CD4-positive, alpha-beta T cell (primary cell): ENCODE measurements at regions not wholly inside any gene's neighbourhood (a gene's known extent, or its start where the extent isn't known, plus 50 kb on each side); places are given as distances from the start of the nearest gene placed in this dataset.

Experiments
- ATAC-seq: fragments of 200-7000 bp; cut with Tn5 transposase; one replicate; pipeline ENCODE4 v1.10.0; 2022; ENCODE audit warnings: mild to moderate bottlenecking; ENCODE audit not compliant: poor library complexity
- CTCF ChIA-PET: fragments of 350-600 bp; sonication (Branson Sonifier 250); formaldehyde crosslinking; loops from one replicate; lab custom pipeline; 2021; ENCODE audit warnings: antibody characterized with exemption, inconsistent platforms; lab: Charles Lee
- POLR2A ChIA-PET: fragments of 350-600 bp; sonication (Branson Sonifier 250); formaldehyde crosslinking; loops from one replicate; lab custom pipeline; 2021; ENCODE audit warnings: antibody characterized with exemption, inconsistent platforms; lab: Charles Lee
- DNase-seq, 14 experiments: peaks; one replicate each; pipeline ENCODE4 v3.0.0-alpha.2; 2013 to 2020; ENCODE audit warnings: mixed read lengths in 2 of 14
- H3K27ac ChIP-seq, 2 donors: one replicate each; pipeline versions ENCODE4 v1.5.1 to v1.7.0; 2013; ENCODE audit warnings: low read length in 2 of 2, low read depth in 1 of 2, mild to moderate bottlenecking in 1 of 2
- H3K27me3 ChIP-seq, 2 experiments: 1 replicate in 1 of 2; 2 replicates in 1 of 2; pipeline versions ENCODE4 v1.6.1 to v1.7.0; 2013; ENCODE audit warnings: low read length in 2 of 2, control low read depth in 1 of 2, mild to moderate bottlenecking in 1 of 2, moderate library complexity in 1 of 2; ENCODE audit not compliant: insufficient read depth in 2 of 2, control insufficient read depth in 1 of 2
- H3K36me3 ChIP-seq: one replicate; pipeline ENCODE4 v1.6.1; 2013; ENCODE audit warnings: low read length, control low read depth; ENCODE audit not compliant: insufficient read depth
- H3K4me1 ChIP-seq: one replicate; pipeline ENCODE4 v1.6.1; 2013; ENCODE audit warnings: low read length, control low read depth; ENCODE audit not compliant: insufficient read depth
- H3K4me3 ChIP-seq: one replicate; pipeline ENCODE4 v1.5.1; 2013; ENCODE audit warnings: mild to moderate bottlenecking, low read length, moderate library complexity
- H3K9me3 ChIP-seq, 2 experiments: 1 replicate in 1 of 2; 2 replicates in 1 of 2; pipeline versions ENCODE4 v1.6.1 to v1.7.0; 2013; ENCODE audit warnings: low read length in 2 of 2, mild to moderate bottlenecking in 2 of 2, control low read depth in 1 of 2, moderate library complexity in 1 of 2; ENCODE audit not compliant: control insufficient read depth in 1 of 2, insufficient read depth in 1 of 2
- H3K27ac Mint-ChIP-seq: one replicate; pipeline ENCODE4 v1.8.0; 2020; ENCODE audit warnings: mixed read lengths
- H3K27me3 Mint-ChIP-seq: one replicate; pipeline ENCODE4 v1.8.0; 2021; ENCODE audit warnings: mixed read lengths
- H3K36me3 Mint-ChIP-seq: one replicate; pipeline ENCODE4 v1.8.0; 2021; ENCODE audit warnings: low read depth, mixed read lengths
- H3K4me1 Mint-ChIP-seq: one replicate; pipeline ENCODE4 v1.8.0; 2021; ENCODE audit warnings: low read depth, mixed read lengths
- H3K4me3 Mint-ChIP-seq: one replicate; pipeline ENCODE4 v1.8.0; 2020; ENCODE audit warnings: mild to moderate bottlenecking, mixed read lengths
- H3K9me3 Mint-ChIP-seq: one replicate; pipeline ENCODE4 v1.8.0; 2020; ENCODE audit warnings: mixed read lengths
- CTCF ChIP-seq: fragments of 200-600 bp; IDR thresholded peaks from one replicate; pipeline ENCODE4 v1.8.0; 2022; ENCODE audit warnings: antibody characterized with exemption, mild to moderate bottlenecking
- intact Hi-C, 2 experiments: fragments of 100-400 bp; cut with DNase I in 1 of 2; cut with micrococcal nuclease in 1 of 2; formaldehyde crosslinking; loops; one replicate each; pipeline versions ENCODE4 v1.15.1 to v1.9.0; 2023 to 2025; cut with DNase I, micrococcal nuclease

- H3K27me3 Mint-ChIP-seq, result no peaks in the 10 kb centered on the region
- DNase-seq, result no peak
- Histone ChIP-seq H3K36me3 (no peaks in the 10 kb centered on the region), H3K9me3 (peaks cover 3 to 20% of the 10 kb centered on the region in 2 experiments), H3K27me3 (no peaks in the 10 kb centered on the region), H3K4me1 (no peaks in the 10 kb centered on the region), H3K4me3 (no peak overlapping the region), H3K27ac (no peak overlapping the region)
- no peak overlapping the region for H3K4me3 Mint-ChIP-seq
- no peaks in the 10 kb centered on the region for H3K36me3 Mint-ChIP-seq
- no peaks in the 10 kb centered on the region for H3K4me1 Mint-ChIP-seq
- no peak overlapping the region for H3K27ac Mint-ChIP-seq
- no peak for ATAC-seq
- ChIA-PET CTCF (no interaction called here), POLR2A (no interaction called here)
- intact Hi-C loops, result no loop called here
- H3K9me3 Mint-ChIP-seq, result peaks cover 16% of the 10 kb centered on the region
- TF ChIP-seq CTCF, result no peak
Observed at GRCh38 chr15:27601239-27601960, 497.7 kb downstream of the OCA2 start.

- DNase-seq (no peak), ATAC-seq (no peak)
- Mint-ChIP-seq H3K4me1 (no peaks in the 10 kb centered on the region), H3K27me3 (no peaks in the 10 kb centered on the region), H3K36me3 (no peaks in the 10 kb centered on the region), H3K4me3 (no peak overlapping the region), H3K27ac (no peak overlapping the region), H3K9me3 (peaks cover 15% of the 10 kb centered on the region)
- intact Hi-C loops, result no loop called here
- TF ChIP-seq CTCF, result no peak
- no peak overlapping the region for H3K27ac ChIP-seq
- no peaks in the 10 kb centered on the region for H3K27me3 ChIP-seq
- ChIA-PET POLR2A (no interaction called here), CTCF (no interaction called here)
- peaks cover 3 to 23% of the 10 kb centered on the region in 2 experiments for H3K9me3 ChIP-seq
- H3K4me3 ChIP-seq, result no peak overlapping the region
- no peaks in the 10 kb centered on the region for H3K4me1 ChIP-seq
- no peaks in the 10 kb centered on the region for H3K36me3 ChIP-seq
Observed at GRCh38 chr15:27599034-27599433, 500.1 kb downstream of the OCA2 start.

GRCh38 chr15:27598251-27599009 is 500.7 kb downstream of the OCA2 start:
- Histone ChIP-seq H3K4me3 (no peak overlapping the region), H3K4me1 (no peaks in the 10 kb centered on the region), H3K27me3 (no peaks in the 10 kb centered on the region), H3K9me3 (peaks cover 3 to 25% of the 10 kb centered on the region in 2 experiments), H3K36me3 (no peaks in the 10 kb centered on the region), H3K27ac (no peak overlapping the region)
- no peak for ATAC-seq
- no peaks in the 10 kb centered on the region for H3K27me3 Mint-ChIP-seq
- H3K27ac Mint-ChIP-seq, result no peak overlapping the region
- intact Hi-C loops, result no loop called here
- H3K4me1 Mint-ChIP-seq, result no peaks in the 10 kb centered on the region
- CTCF ChIA-PET, result no interaction called here
- no peaks in the 10 kb centered on the region for H3K36me3 Mint-ChIP-seq
- H3K9me3 Mint-ChIP-seq, result peaks cover 11% of the 10 kb centered on the region
- no peak overlapping the region for H3K4me3 Mint-ChIP-seq
- POLR2A ChIA-PET, result no interaction called here
- TF ChIP-seq CTCF, result no peak
- DNase-seq, result no peak
